ENCODE measurements at regions not wholly inside any gene's neighbourhood (a gene's known extent, or its start where the extent isn't known, plus 50 kb on each side); places are given as distances from the start of the nearest gene placed in this dataset.

- Histone ChIP-seq H3K27me3 (no peaks in the 10 kb centered on the region), H3K4me2 (no peak overlapping the region), H3K27ac (no peak overlapping the region), H4K20me1 (ENCODE audit: low read depth) (no peaks in the 10 kb centered on the region), H3K36me3 (no peaks in the 10 kb centered on the region), H3F3A (ENCODE audit: low read depth) (no peaks in the 10 kb centered on the region), H3K9ac (no peak overlapping the region), H3K9me3 (ENCODE audit: low read depth) (no peaks in the 10 kb centered on the region), H3K79me2 (ENCODE audit: low read depth) (no peaks in the 10 kb centered on the region), H2AFZ (replicated peaks) (no peak overlapping the region), H3K4me1 (no peaks in the 10 kb centered on the region), H3K4me3 (no peak overlapping the region)
- Mint-ChIP-seq H3K4me1 (peaks cover 9% of the 10 kb centered on the region), H3K27me3 (ENCODE audit: insufficient read depth, low read depth) (no peaks in the 10 kb centered on the region), H3K9me3 (no peaks in the 10 kb centered on the region), H3K4me3 (no peak overlapping the region), H3K27ac (no peak overlapping the region), H3K36me3 (no peaks in the 10 kb centered on the region)
- DNase-seq (ENCODE audit: low spot score), result no peak
- no peak for TF ChIP-seq CTCF (IDR thresholded peaks at IDR 0.05)
- TF ChIP-seq EZH2 (IDR thresholded peaks at IDR 0.05), result no peak
- no peak for TF ChIP-seq EZH2phosphoT487 (IDR thresholded peaks at IDR 0.05)
These were observed 171.2 kb upstream of the TSHZ2 start for GRCh38 chr20:52800734-52801627.

GRCh38 chr20:52799130-52799529 is 173.0 kb upstream of the TSHZ2 start:
- H2AFZ ChIP-seq (replicated peaks), result no peak overlapping the region
- no peak for TF ChIP-seq EZH2phosphoT487 (IDR thresholded peaks at IDR 0.05)
- H3K9ac ChIP-seq, result no peak overlapping the region
- Mint-ChIP-seq H3K4me3 (no peak overlapping the region), H3K36me3 (no peaks in the 10 kb centered on the region), H3K4me1 (no peaks in the 10 kb centered on the region), H3K27me3 (ENCODE audit: insufficient read depth, low read depth) (no peaks in the 10 kb centered on the region), H3K27ac (no peak overlapping the region), H3K9me3 (no peaks in the 10 kb centered on the region)
- DNase-seq (ENCODE audit: low spot score), result no peak
- no peak overlapping the region for H3K4me2 ChIP-seq
- no peaks in the 10 kb centered on the region for H3K36me3 ChIP-seq
- no peaks in the 10 kb centered on the region for H3K4me1 ChIP-seq
- H3K79me2 ChIP-seq (ENCODE audit: low read depth), result no peaks in the 10 kb centered on the region
- no peaks in the 10 kb centered on the region for H3K9me3 ChIP-seq (ENCODE audit: low read depth)
- no peaks in the 10 kb centered on the region for H4K20me1 ChIP-seq (ENCODE audit: low read depth)
- no peaks in the 10 kb centered on the region for H3F3A ChIP-seq (ENCODE audit: low read depth)
- no peaks in the 10 kb centered on the region for H3K27me3 ChIP-seq
- H3K27ac ChIP-seq, result no peak overlapping the region
- no peak overlapping the region for H3K4me3 ChIP-seq

- H3K4me3 ChIP-seq, result no peak overlapping the region
- H2AFZ ChIP-seq (replicated peaks), result no peak overlapping the region
- no peak for DNase-seq (ENCODE audit: low spot score)
- TF ChIP-seq EZH2 (IDR thresholded peaks at IDR 0.05) (no peak), EZH2phosphoT487 (IDR thresholded peaks at IDR 0.05) (no peak), CTCF (IDR thresholded peaks at IDR 0.05) (no peak)
- no peaks in the 10 kb centered on the region for H3F3A ChIP-seq (ENCODE audit: low read depth)
- no peak overlapping the region for H3K9ac ChIP-seq
- Mint-ChIP-seq H3K9me3 (no peaks in the 10 kb centered on the region), H3K4me1 (no peaks in the 10 kb centered on the region), H3K27ac (no peak overlapping the region), H3K4me3 (no peak overlapping the region), H3K27me3 (ENCODE audit: insufficient read depth, low read depth) (no peaks in the 10 kb centered on the region), H3K36me3 (no peaks in the 10 kb centered on the region)
- no peak overlapping the region for H3K27ac ChIP-seq
- no peaks in the 10 kb centered on the region for H3K9me3 ChIP-seq (ENCODE audit: low read depth)
- no peaks in the 10 kb centered on the region for H3K4me1 ChIP-seq
- no peaks in the 10 kb centered on the region for H4K20me1 ChIP-seq (ENCODE audit: low read depth)
- H3K4me2 ChIP-seq, result no peak overlapping the region
- H3K27me3 ChIP-seq, result no peaks in the 10 kb centered on the region
- H3K36me3 ChIP-seq, result no peaks in the 10 kb centered on the region
- no peaks in the 10 kb centered on the region for H3K79me2 ChIP-seq (ENCODE audit: low read depth)
These were observed 174.0 kb upstream of the TSHZ2 start for GRCh38 chr20:52798124-52798523.

GRCh38 chr20:52794853-52795252 is 177.3 kb upstream of the TSHZ2 start:
- H3K79me2 ChIP-seq (ENCODE audit: low read depth), result no peaks in the 10 kb centered on the region
- no peak for DNase-seq (ENCODE audit: low spot score)
- H3K4me3 Mint-ChIP-seq, result no peak overlapping the region
- no peaks in the 10 kb centered on the region for H3K4me1 Mint-ChIP-seq
- no peaks in the 10 kb centered on the region for H3K9me3 Mint-ChIP-seq
- H3K36me3 Mint-ChIP-seq, result no peaks in the 10 kb centered on the region
- no peaks in the 10 kb centered on the region for H3K27me3 Mint-ChIP-seq (ENCODE audit: insufficient read depth, low read depth)
- TF ChIP-seq EZH2phosphoT487 (IDR thresholded peaks at IDR 0.05) (no peak), CTCF (IDR thresholded peaks at IDR 0.05) (no peak), EZH2 (IDR thresholded peaks at IDR 0.05) (no peak)
- H3K27ac Mint-ChIP-seq, result no peak overlapping the region
- H3K4me2 ChIP-seq, result no peak overlapping the region
- no peaks in the 10 kb centered on the region for H3K9me3 ChIP-seq (ENCODE audit: low read depth)
- H3F3A ChIP-seq (ENCODE audit: low read depth), result no peaks in the 10 kb centered on the region
- H2AFZ ChIP-seq (replicated peaks), result no peak overlapping the region
- H4K20me1 ChIP-seq (ENCODE audit: low read depth), result no peaks in the 10 kb centered on the region
- H3K9ac ChIP-seq, result no peak overlapping the region
- no peaks in the 10 kb centered on the region for H3K36me3 ChIP-seq
- H3K4me1 ChIP-seq, result no peaks in the 10 kb centered on the region
- no peaks in the 10 kb centered on the region for H3K27me3 ChIP-seq
- no peak overlapping the region for H3K27ac ChIP-seq
- no peak overlapping the region for H3K4me3 ChIP-seq
